ENCODE measurements at regions not wholly inside any gene's neighbourhood (a gene's known extent, or its start where the extent isn't known, plus 50 kb on each side); places are given as distances from the start of the nearest gene placed in this dataset.

- TF ChIP-seq CTCF (IDR thresholded peaks at IDR 0.05) (no peak), POLR2A (IDR thresholded peaks at IDR 0.05) (no peak)
These were observed 62.0 kb upstream of the ST3GAL6 start for GRCh38 chr3:98701071-98701675.
